Vagina (tissue), 2 donors: ENCODE measurements at regions not wholly inside any gene's neighbourhood (a gene's known extent, or its start where the extent isn't known, plus 50 kb on each side); places are given as distances from the start of the nearest gene placed in this dataset.
"Not testable (repeated sequence)": the region's sequence is repeated elsewhere in the genome, so short reads cannot be mapped to it uniquely, and the experiment has no call there.

ENCODE experiments used
- DNase-seq, 2 donors: peaks; one replicate each; pipeline ENCODE4 v3.0.0-alpha.2; 2017; ENCODE audit errors: extremely low spot score in 2 of 2
- H3K27ac ChIP-seq: fragments of 200-600 bp; sonication (generic); one replicate; pipeline ENCODE4 v1.5.1; 2019
- H3K27me3 ChIP-seq: fragments of 200-600 bp; sonication (generic); one replicate; pipeline ENCODE4 v1.5.1; 2019
- H3K36me3 ChIP-seq, 2 donors: fragments of 200-600 bp; sonication (generic); one replicate each; pipeline ENCODE4 v1.5.1; 2017 to 2019
- H3K4me1 ChIP-seq: fragments of 200-600 bp; sonication (generic); one replicate; pipeline ENCODE4 v1.5.1; 2019
- H3K4me3 ChIP-seq, 2 donors: fragments of 200-600 bp; sonication (generic); 1 replicate in 1 of 2; 2 replicates in 1 of 2; pipeline ENCODE4 v1.5.1; 2016 to 2019
- H3K9me3 ChIP-seq: fragments of 200-600 bp; sonication (generic); one replicate; pipeline ENCODE4 v1.5.1; 2019
- CTCF ChIP-seq, 3 experiments: fragments of 450-650 bp in 2 of 3; fragments of 200-600 bp in 1 of 3; sonication (generic) in 1 of 3; IDR thresholded peaks; one replicate each; pipeline ENCODE4 v1.5.1; 2017 to 2019; ENCODE audit warnings: antibody characterized with exemption in 3 of 3, mild to moderate bottlenecking in 2 of 3, moderate library complexity in 2 of 3
- POLR2A ChIP-seq, 2 donors: fragments of 450-650 bp; IDR thresholded peaks; one replicate each; pipeline ENCODE4 v1.6.1; 2017; ENCODE audit warnings: antibody characterized with exemption in 2 of 2, mild to moderate bottlenecking in 2 of 2, moderate library complexity in 2 of 2
- POLR2AphosphoS5 ChIP-seq, 2 donors: sonication (generic); formaldehyde crosslinking; IDR thresholded peaks; one replicate each; pipeline ENCODE4 v1.9.0; 2017; ENCODE audit warnings: antibody characterized with exemption in 2 of 2, mild to moderate bottlenecking in 2 of 2, low read depth in 1 of 2; ENCODE audit not compliant: insufficient read depth in 1 of 2
- intact Hi-C: fragments of 100-400 bp; cut with DNase I; formaldehyde crosslinking; loops from one replicate; pipeline ENCODE4 v1.15.1; 2023

GRCh38 chr11:109051200-109051599 is 370.8 kb upstream of the C11orf87 start:
- Histone ChIP-seq H3K27ac (no peak overlapping the region), H3K27me3 (no peaks in the 10 kb centered on the region), H3K4me3 (no peak overlapping the region), H3K4me1 (peaks cover 4% of the 10 kb centered on the region), H3K36me3 (no peaks in the 10 kb centered on the region), H3K9me3 (no peaks in the 10 kb centered on the region)
- intact Hi-C loops, result no loop called here
- DNase-seq, result no peak
- TF ChIP-seq CTCF (IDR thresholded peaks at IDR 0.05), result no peak
- no peak for TF ChIP-seq POLR2AphosphoS5 (IDR thresholded peaks at IDR 0.05; ENCODE audit: insufficient read depth in 1 of 2, low read depth in 1 of 2)
- TF ChIP-seq POLR2A (IDR thresholded peaks at IDR 0.05), result no peak

DNA sequence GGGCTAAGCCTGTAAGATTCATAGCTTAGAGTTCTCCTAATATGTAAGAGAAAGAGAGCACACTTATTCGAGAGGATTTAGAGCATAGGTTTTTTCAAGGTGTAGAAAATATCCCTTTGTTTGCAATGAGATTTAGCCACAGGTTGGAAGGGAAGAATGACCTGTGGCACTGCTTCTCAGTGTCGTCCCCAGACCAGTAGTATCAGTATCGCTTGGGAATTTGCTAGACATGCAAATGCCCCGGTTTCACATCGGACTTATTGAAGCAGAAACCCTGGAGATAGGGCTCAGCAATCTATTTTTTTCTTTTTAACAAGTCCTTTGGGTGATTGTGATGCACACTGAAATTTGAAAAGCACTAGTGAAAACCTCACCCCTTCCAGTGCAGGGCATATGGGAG is 362.6 kb upstream of the C11orf87 start:
- no peaks in the 10 kb centered on the region for H3K4me1 ChIP-seq
- DNase-seq, result no peak
- H3K36me3 ChIP-seq, result no peaks in the 10 kb centered on the region
- no peak overlapping the region for H3K27ac ChIP-seq
- no peaks in the 10 kb centered on the region for H3K9me3 ChIP-seq
- no peak for TF ChIP-seq POLR2AphosphoS5 (IDR thresholded peaks at IDR 0.05; ENCODE audit: insufficient read depth in 1 of 2, low read depth in 1 of 2)
- TF ChIP-seq CTCF (IDR thresholded peaks at IDR 0.05), result no peak
- no peak for TF ChIP-seq POLR2A (IDR thresholded peaks at IDR 0.05)
- intact Hi-C loops, result no loop called here
- H3K4me3 ChIP-seq, result no peak overlapping the region
- H3K27me3 ChIP-seq, result no peaks in the 10 kb centered on the region

- Histone ChIP-seq H3K9me3 (no peaks in the 10 kb centered on the region), H3K4me3 (no peak overlapping the region), H3K36me3 (no peaks in the 10 kb centered on the region), H3K27me3 (no peaks in the 10 kb centered on the region), H3K27ac (no peak overlapping the region), H3K4me1 (no peaks in the 10 kb centered on the region)
- no peak for DNase-seq
- intact Hi-C loops, result no loop called here
- TF ChIP-seq POLR2A (IDR thresholded peaks at IDR 0.05), result no peak
- TF ChIP-seq CTCF (IDR thresholded peaks at IDR 0.05), result no peak
- TF ChIP-seq POLR2AphosphoS5 (IDR thresholded peaks at IDR 0.05; ENCODE audit: insufficient read depth in 1 of 2, low read depth in 1 of 2), result no peak
Observed at GRCh38 chr11:109061394-109061793, 360.6 kb upstream of the C11orf87 start.

GRCh38 chr11:109062445-109062844 is 359.5 kb upstream of the C11orf87 start:
- no peaks in the 10 kb centered on the region for H3K9me3 ChIP-seq
- TF ChIP-seq CTCF (IDR thresholded peaks at IDR 0.05) (no peak), POLR2A (IDR thresholded peaks at IDR 0.05) (no peak), POLR2AphosphoS5 (IDR thresholded peaks at IDR 0.05; ENCODE audit: insufficient read depth in 1 of 2, low read depth in 1 of 2) (no peak)
- no peak overlapping the region for H3K27ac ChIP-seq
- H3K36me3 ChIP-seq, result no peaks in the 10 kb centered on the region
- H3K4me3 ChIP-seq, result no peak overlapping the region
- no peaks in the 10 kb centered on the region for H3K4me1 ChIP-seq
- no peaks in the 10 kb centered on the region for H3K27me3 ChIP-seq
- DNase-seq, result no peak
- intact Hi-C loops, result no loop called here

DNA sequence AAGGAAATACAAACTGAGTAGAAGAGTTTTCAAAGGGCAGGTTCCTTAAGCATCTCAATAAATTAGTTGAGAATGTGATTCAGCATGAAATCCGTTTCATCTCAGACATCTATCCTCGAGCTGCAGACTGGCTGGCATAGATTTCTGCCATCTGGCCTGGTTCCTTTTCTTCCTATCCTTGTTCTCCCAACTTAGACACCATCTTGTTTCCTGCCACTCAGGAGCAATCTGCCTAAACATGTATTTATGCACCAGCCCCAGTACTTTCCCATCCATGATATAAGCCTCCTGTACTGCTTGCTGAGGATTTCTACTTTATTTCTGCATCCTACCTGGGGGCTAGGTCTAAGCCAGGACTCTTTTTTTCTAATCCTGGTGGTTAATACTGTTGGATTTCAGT is 359.1 kb upstream of the C11orf87 start:
- DNase-seq, result no peak

GRCh38 chr11:109064618-109065311 is 357.2 kb upstream of the C11orf87 start:
- intact Hi-C loops, result not testable (repeated sequence)

More for the DNA sequence above, 359.1 kb upstream of the C11orf87 start:
- no peaks in the 10 kb centered on the region for H3K9me3 ChIP-seq
- H3K27ac ChIP-seq, result no peak overlapping the region
- H3K36me3 ChIP-seq, result no peaks in the 10 kb centered on the region
- no peaks in the 10 kb centered on the region for H3K4me1 ChIP-seq
- intact Hi-C loops, result no loop called here
- no peak overlapping the region for H3K4me3 ChIP-seq
- TF ChIP-seq POLR2A (IDR thresholded peaks at IDR 0.05) (no peak), CTCF (IDR thresholded peaks at IDR 0.05) (no peak), POLR2AphosphoS5 (IDR thresholded peaks at IDR 0.05; ENCODE audit: insufficient read depth in 1 of 2, low read depth in 1 of 2) (no peak)
- H3K27me3 ChIP-seq, result no peaks in the 10 kb centered on the region

More at GRCh38 chr11:109064618-109065311, 357.2 kb upstream of the C11orf87 start:
- not testable (repeated sequence) for H3K9me3 ChIP-seq, H3K4me3 ChIP-seq, H3K27me3 ChIP-seq, H3K4me1 ChIP-seq, H3K36me3 ChIP-seq, DNase-seq, H3K27ac ChIP-seq
